OCI-LY7 (cell line): ENCODE measurements at regions not wholly inside any gene's neighbourhood (a gene's known extent, or its start where the extent isn't known, plus 50 kb on each side); places are given as distances from the start of the nearest gene placed in this dataset.

Experiments
- BruUV-seq: library from RNA; stranded (reverse); fragments of 400-500 nt; replicated peaks from 2 replicates; lab custom pipeline; 2021; lab: Mats Ljungman, UMichigan
- CTCF ChIA-PET: fragments of 300-600 bp; sonication (Branson Sonifier 250); formaldehyde crosslinking; loops from one replicate; lab custom pipeline; 2022; ENCODE audit warnings: antibody characterized with exemption; ENCODE audit not compliant: unreplicated experiment; lab: Charles Lee
- POLR2A ChIA-PET: fragments of 300-600 bp; sonication (Branson Sonifier 250); formaldehyde crosslinking; loops from one replicate; lab custom pipeline; 2022; ENCODE audit warnings: antibody characterized with exemption; lab: Charles Lee
- DNase-seq: peaks from one replicate; pipeline ENCODE4 v3.0.0-alpha.2; 2015; ENCODE audit warnings: low spot score
- H2AFZ ChIP-seq: fragments of 200-600 bp; sonication (generic), shearing (Covaris generic); 2 replicates; pipeline ENCODE4 v1.6.1; 2014; ENCODE audit warnings: mild to moderate bottlenecking, antibody characterized with exemption, low read length, moderate library complexity
- H3K27ac ChIP-seq: fragments of 200-600 bp; sonication (generic); 2 replicates; pipeline ENCODE4 v1.5.1; 2014; ENCODE audit warnings: mixed run types, low read depth, mild to moderate bottlenecking, moderate library complexity, low read length, inconsistent platforms; ENCODE audit not compliant: poor library complexity, severe bottlenecking
- H3K36me3 ChIP-seq: fragments of 200-600 bp; sonication (generic); 2 replicates; pipeline ENCODE4 v1.6.1; 2014; ENCODE audit warnings: mild to moderate bottlenecking, antibody characterized with exemption, low read length, moderate library complexity, mixed read lengths; ENCODE audit not compliant: insufficient read depth
- H3K4me1 ChIP-seq: fragments of 200-600 bp; sonication (generic); 2 replicates; pipeline ENCODE4 v1.5.1; 2014; ENCODE audit warnings: mild to moderate bottlenecking, low read length; ENCODE audit not compliant: insufficient read depth, poor library complexity, severe bottlenecking
- H3K4me2 ChIP-seq: fragments of 200-600 bp; sonication (generic); 2 replicates; pipeline ENCODE4 v1.6.1; 2014; ENCODE audit warnings: mild to moderate bottlenecking, low read length
- H3K4me3 ChIP-seq: fragments of 200-600 bp; sonication (generic); 2 replicates; pipeline ENCODE4 v1.5.1; 2014; ENCODE audit warnings: mild to moderate bottlenecking, low read depth, low read length; ENCODE audit not compliant: poor library complexity, severe bottlenecking
- H3K79me2 ChIP-seq: fragments of 200-600 bp; sonication (generic); 2 replicates; pipeline ENCODE4 v1.6.1; 2016; ENCODE audit warnings: low read depth, mild to moderate bottlenecking, low read length, moderate library complexity, mixed read lengths; ENCODE audit not compliant: insufficient read depth
- H3K9me2 ChIP-seq: fragments of 200-600 bp; sonication (generic); 2 replicates; pipeline ENCODE4 v1.6.1; 2016; ENCODE audit warnings: mild to moderate bottlenecking, low read length, mixed read lengths; ENCODE audit not compliant: insufficient read depth
- H3K9me3 ChIP-seq: fragments of 200-600 bp; sonication (generic); 2 replicates; pipeline ENCODE4 v1.6.1; 2014; ENCODE audit warnings: mild to moderate bottlenecking, mixed run types, low read length, mixed read lengths
- H4K20me1 ChIP-seq: fragments of 200-600 bp; sonication (generic); 2 replicates; pipeline ENCODE4 v1.6.1; 2014; ENCODE audit warnings: mild to moderate bottlenecking, antibody characterized with exemption, low read length, moderate library complexity, mixed read lengths; ENCODE audit not compliant: insufficient read depth
- EZH2phosphoT487 ChIP-seq: fragments of 200-600 bp; sonication (generic); IDR thresholded peaks from 2 replicates; pipeline ENCODE4 v1.6.1; 2018; ENCODE audit warnings: low read depth, borderline replicate concordance, mild to moderate bottlenecking, mixed run types, antibody characterized with exemption, low read length, moderate library complexity, mixed read lengths
- intact Hi-C: fragments of 100-400 bp; cut with micrococcal nuclease; formaldehyde crosslinking; loops from one replicate; pipeline ENCODE4 v1.10.0; 2022; ENCODE audit not compliant: unreplicated experiment
- TF ChIP-seq, protein P1 (sequence below): fragments of 200-600 bp; sonication (generic); conservative IDR thresholded peaks from 2 replicates; pipeline ENCODE4 v1.5.1; 2014; ENCODE audit warnings: mild to moderate bottlenecking, antibody characterized with exemption, low read length, moderate library complexity, mixed read lengths

DNA sequence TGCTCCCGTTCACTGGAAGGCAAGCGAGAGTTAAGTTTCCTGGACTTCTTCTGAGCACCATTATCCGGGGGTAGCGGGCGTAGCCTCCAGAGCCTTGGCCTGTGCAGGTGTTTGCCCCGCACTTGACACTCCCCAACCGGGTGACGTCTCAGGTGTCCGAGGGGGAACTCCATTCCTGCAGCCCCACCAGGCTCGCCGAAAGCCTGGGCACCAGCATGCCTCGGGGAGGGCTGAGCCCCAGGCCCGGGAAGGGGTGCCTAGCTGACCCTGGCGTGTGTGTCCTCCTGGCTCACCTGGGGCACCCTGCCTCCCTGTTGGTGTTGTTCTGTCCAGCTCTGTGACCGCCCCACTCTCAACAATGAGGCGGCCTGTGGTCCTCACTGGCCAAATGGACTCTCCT lies 109.4 kb upstream of the GPR26 start:
- no peaks in the 10 kb centered on the region for H3K9me2 ChIP-seq
- H3K9me3 ChIP-seq = no peaks in the 10 kb centered on the region
- H3K4me2 ChIP-seq = no peak overlapping the region
- no peaks in the 10 kb centered on the region for H4K20me1 ChIP-seq
- H3K27ac ChIP-seq = no peak overlapping the region
- TF ChIP-seq EZH2phosphoT487 = no peak
- TF ChIP-seq, protein P1, sequence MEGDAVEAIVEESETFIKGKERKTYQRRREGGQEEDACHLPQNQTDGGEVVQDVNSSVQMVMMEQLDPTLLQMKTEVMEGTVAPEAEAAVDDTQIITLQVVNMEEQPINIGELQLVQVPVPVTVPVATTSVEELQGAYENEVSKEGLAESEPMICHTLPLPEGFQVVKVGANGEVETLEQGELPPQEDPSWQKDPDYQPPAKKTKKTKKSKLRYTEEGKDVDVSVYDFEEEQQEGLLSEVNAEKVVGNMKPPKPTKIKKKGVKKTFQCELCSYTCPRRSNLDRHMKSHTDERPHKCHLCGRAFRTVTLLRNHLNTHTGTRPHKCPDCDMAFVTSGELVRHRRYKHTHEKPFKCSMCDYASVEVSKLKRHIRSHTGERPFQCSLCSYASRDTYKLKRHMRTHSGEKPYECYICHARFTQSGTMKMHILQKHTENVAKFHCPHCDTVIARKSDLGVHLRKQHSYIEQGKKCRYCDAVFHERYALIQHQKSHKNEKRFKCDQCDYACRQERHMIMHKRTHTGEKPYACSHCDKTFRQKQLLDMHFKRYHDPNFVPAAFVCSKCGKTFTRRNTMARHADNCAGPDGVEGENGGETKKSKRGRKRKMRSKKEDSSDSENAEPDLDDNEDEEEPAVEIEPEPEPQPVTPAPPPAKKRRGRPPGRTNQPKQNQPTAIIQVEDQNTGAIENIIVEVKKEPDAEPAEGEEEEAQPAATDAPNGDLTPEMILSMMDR = no peak
- BruUV-seq = no TSS peak
- no peak overlapping the region for H3K4me3 ChIP-seq
- no peak for DNase-seq
- intact Hi-C loops = loop anchor here (5.0 kb wide), 1 partner anchor 329 kb away; no protein-coding TSS in a partner anchor
- ChIA-PET POLR2A (no interaction called here), CTCF (no interaction called here)
- H3K36me3 ChIP-seq = no peaks in the 10 kb centered on the region
- H3K4me1 ChIP-seq = no peaks in the 10 kb centered on the region
- no peak overlapping the region for H2AFZ ChIP-seq
- H3K79me2 ChIP-seq = no peaks in the 10 kb centered on the region

DNA sequence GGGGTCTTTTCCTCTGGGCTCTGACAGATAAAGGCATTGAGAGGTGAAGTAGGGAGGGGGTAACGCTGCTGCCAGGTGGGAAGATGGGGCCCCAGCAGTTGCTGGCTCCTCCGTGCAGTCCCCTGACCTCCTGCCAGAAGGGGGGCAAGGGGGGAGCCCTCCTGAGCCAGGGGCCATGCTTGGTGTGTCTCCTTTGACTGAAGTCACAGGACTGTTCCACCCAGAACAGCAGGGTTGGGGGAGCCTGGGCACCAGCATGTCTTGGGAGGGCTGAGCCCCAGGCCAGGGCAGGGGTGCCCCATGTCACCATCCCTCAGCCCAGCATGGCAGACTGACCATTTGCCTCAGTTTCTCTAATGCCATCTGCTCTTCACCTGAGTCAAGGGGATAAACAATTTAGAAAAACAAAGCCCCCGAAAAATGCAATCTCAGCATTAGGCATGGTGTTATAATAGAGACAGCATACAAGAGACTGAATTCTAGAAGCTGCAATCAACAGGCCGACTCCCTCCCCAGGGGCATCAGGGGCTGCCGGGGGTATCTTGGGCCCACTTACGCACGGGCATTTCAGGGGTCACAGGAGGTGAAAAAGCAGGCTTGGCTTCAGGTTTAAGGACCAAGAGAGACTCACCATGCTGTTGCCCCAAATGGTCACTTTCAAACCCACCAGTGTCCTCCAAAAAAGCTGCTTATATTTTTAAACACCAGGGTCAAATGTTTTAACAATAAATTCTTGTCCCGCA lies 108.6 kb upstream of the GPR26 start:
- no peak for DNase-seq
- TF ChIP-seq EZH2phosphoT487 = no peak
- TF ChIP-seq, protein P1 = no peak
- H3K36me3 ChIP-seq = no peaks in the 10 kb centered on the region
- H3K4me1 ChIP-seq = no peaks in the 10 kb centered on the region
- H3K4me2 ChIP-seq = no peak overlapping the region
- no peak overlapping the region for H2AFZ ChIP-seq
- intact Hi-C loops = loop anchor here (2.0 to 5.0 kb wide), 2 partner anchors 330 to 425 kb away; no protein-coding TSS in a partner anchor
- ChIA-PET CTCF (no interaction called here), POLR2A (no interaction called here)
- H4K20me1 ChIP-seq = no peaks in the 10 kb centered on the region
- H3K4me3 ChIP-seq = no peak overlapping the region
- no peaks in the 10 kb centered on the region for H3K9me2 ChIP-seq
- no peak overlapping the region for H3K27ac ChIP-seq
- no peaks in the 10 kb centered on the region for H3K9me3 ChIP-seq
- H3K79me2 ChIP-seq = no peaks in the 10 kb centered on the region
- BruUV-seq = no TSS peak

DNA sequence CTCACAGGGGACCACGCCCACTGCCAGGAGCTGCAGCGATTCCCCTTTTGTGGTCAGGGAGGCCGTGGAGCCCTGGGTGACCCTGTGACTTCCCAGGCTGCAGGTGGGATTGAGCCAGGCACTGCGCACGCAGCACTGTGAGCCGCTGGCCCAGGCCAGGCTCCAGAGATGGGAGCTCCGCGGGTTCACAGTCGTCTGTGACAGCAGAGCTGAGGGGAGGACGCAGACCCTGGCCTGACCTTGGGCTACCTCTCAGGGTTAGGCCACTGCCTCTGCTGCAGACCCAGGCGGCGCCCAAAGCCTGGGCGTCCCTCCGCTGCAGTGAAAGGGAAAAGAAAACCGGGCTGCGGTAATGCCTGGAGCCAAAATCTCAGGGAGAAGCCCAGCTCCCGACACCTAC lies 107.5 kb upstream of the GPR26 start:
- BruUV-seq = no TSS peak
- no peaks in the 10 kb centered on the region for H3K9me3 ChIP-seq
- no peak overlapping the region for H2AFZ ChIP-seq
- H3K4me1 ChIP-seq = no peaks in the 10 kb centered on the region
- TF ChIP-seq EZH2phosphoT487 = no peak
- TF ChIP-seq, protein P1 = no peak
- H3K79me2 ChIP-seq = no peaks in the 10 kb centered on the region
- H3K27ac ChIP-seq = no peak overlapping the region
- no peaks in the 10 kb centered on the region for H3K36me3 ChIP-seq
- CTCF ChIA-PET = no interaction called here
- DNase-seq = no peak
- intact Hi-C loops = loop anchor here (1.0 to 5.0 kb wide), 3 partner anchors 331 to 515 kb away; no protein-coding TSS in a partner anchor
- H4K20me1 ChIP-seq = no peaks in the 10 kb centered on the region
- no peaks in the 10 kb centered on the region for H3K9me2 ChIP-seq
- POLR2A ChIA-PET = interaction anchor here (0.6 kb wide), 1 partner anchor 120 kb away, joined by 5 read pairs; no protein-coding TSS in a partner anchor
- H3K4me2 ChIP-seq = no peak overlapping the region
- H3K4me3 ChIP-seq = no peak overlapping the region
